ENCODE measurements at regions not wholly inside any gene's neighbourhood (a gene's known extent, or its start where the extent isn't known, plus 50 kb on each side); places are given as distances from the start of the nearest gene placed in this dataset.

DNA sequence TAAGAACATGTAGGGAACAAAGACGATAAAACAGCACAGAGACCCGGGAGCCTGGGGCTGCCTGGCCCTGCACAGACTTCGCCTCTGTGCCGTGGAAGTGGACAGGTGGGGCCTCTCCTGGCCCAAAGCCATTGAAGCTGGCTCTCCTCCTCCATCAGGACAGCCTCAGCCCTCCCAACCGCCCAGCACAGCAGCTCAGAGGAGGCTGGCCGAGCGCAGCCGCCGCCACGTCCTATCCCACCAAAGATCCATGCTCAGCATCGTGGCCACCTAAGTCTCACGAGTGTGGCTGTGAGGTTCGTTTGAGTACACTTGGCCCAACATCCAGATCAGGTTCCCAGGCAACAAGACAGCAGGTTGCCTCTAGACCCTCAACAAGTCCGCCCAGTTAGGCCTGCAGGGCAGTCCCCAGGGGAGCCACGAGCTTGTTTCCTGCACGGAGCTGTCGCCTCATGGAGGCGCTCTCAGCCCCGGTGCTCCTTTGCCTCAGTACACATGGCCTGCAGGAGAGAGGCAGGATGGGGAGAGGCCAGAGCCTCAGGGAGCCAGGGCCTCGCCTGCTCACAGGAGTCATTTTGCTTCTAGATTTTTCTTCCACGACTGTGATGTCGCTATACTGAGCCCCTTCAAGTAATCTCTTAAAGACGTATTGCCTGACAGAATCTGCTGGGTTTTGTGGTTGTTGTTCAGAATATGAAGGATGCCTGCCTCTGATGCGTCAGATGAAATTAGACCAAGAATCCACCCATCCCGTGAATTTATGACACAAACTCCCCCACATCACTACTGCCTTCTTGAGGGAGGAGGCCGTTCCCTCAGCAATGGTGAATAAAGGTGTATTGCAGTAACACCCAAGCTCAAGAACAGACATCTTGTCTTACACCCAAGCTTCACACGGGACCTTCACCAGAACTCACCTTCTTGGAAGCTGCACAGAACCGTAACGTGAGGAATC lies 102.7 kb downstream of the RNASET2 start:
- FAIRE-seq (no peak), DNase-seq (ENCODE audit: insufficient read length, low spot score) (no peak)
- TF ChIP-seq, protein P1, sequence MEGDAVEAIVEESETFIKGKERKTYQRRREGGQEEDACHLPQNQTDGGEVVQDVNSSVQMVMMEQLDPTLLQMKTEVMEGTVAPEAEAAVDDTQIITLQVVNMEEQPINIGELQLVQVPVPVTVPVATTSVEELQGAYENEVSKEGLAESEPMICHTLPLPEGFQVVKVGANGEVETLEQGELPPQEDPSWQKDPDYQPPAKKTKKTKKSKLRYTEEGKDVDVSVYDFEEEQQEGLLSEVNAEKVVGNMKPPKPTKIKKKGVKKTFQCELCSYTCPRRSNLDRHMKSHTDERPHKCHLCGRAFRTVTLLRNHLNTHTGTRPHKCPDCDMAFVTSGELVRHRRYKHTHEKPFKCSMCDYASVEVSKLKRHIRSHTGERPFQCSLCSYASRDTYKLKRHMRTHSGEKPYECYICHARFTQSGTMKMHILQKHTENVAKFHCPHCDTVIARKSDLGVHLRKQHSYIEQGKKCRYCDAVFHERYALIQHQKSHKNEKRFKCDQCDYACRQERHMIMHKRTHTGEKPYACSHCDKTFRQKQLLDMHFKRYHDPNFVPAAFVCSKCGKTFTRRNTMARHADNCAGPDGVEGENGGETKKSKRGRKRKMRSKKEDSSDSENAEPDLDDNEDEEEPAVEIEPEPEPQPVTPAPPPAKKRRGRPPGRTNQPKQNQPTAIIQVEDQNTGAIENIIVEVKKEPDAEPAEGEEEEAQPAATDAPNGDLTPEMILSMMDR (IDR thresholded peaks at IDR 0.05; ENCODE audit: insufficient read depth, missing control alignments): no peak

DNA sequence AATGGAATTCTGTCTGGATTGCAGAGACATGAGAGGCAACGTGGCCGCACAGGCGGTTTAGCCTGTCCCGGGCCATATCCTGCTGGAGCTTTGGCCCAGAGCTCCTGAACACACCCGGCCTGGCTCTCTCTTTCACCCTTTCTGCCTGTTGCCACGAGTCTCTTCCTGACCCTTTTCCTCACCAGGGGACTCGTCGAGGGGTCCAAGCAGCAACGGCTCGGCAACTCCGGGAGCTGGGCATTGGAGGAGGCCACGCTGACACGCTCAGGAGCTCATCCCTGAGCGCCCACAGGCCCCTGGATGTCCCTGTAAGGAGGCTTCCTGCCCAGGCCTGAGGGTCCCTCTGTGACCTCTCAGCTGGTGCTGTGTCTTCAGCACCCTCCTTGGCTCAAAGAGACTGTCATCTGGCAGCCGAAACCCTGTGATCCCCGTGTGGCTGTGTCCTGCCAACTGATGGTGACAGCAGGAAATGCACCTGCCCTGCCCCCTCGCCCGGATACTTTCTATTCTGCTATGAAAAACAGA lies 103.8 kb downstream of the RNASET2 start:
- FAIRE-seq (no peak), DNase-seq (ENCODE audit: insufficient read length, low spot score) (no peak)

DNA sequence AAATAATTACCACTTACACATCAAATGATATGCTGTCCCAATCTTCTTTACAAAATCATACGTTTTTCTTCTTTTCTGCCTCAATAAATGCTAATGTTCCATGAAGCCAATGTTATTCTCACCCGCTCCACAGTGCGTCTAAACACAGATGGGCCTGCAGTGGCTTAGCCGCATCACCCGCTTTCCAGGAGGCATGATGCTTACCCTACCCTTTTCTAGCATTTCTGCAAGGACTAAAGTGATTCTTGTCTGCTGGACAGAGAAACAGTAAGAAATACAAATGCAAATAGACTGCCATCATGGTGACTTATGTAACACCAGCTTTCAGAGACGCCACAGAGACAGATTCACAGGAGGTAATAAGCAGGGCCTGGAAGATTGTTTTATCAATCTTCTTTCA lies 104.4 kb downstream of the RNASET2 start:
- FAIRE-seq: no peak
- TF ChIP-seq, protein P1 (IDR thresholded peaks at IDR 0.05; ENCODE audit: insufficient read depth, missing control alignments): no peak
- DNase-seq (ENCODE audit: insufficient read length, low spot score): no peak

More for the DNA sequence above, 103.8 kb downstream of the RNASET2 start:
- TF ChIP-seq, protein P1 (IDR thresholded peaks at IDR 0.05; ENCODE audit: insufficient read depth, missing control alignments): no peak

DNA sequence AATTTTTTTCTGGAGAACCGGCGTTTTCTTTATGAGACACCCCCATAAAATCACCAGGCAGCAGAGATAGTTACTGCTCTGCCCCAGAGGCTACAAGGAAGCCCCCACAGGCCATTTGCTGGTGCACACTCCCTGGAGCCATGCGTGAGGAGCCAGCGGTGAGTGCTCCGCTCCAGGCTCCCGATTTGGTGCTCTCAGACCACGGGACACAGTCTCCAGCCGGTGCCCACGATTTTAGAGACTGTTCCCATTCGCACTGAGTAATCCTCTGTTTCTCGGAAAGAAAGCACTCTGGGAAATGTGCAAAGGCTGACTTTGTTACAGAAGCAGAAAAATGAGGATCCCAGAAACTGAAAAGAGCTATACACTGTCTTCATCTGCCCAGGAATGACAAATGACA lies 104.9 kb downstream of the RNASET2 start:
- no peak for FAIRE-seq
- TF ChIP-seq, protein P1 (IDR thresholded peaks at IDR 0.05; ENCODE audit: insufficient read depth, missing control alignments): no peak
- no peak for DNase-seq (ENCODE audit: insufficient read length, low spot score)

DNA sequence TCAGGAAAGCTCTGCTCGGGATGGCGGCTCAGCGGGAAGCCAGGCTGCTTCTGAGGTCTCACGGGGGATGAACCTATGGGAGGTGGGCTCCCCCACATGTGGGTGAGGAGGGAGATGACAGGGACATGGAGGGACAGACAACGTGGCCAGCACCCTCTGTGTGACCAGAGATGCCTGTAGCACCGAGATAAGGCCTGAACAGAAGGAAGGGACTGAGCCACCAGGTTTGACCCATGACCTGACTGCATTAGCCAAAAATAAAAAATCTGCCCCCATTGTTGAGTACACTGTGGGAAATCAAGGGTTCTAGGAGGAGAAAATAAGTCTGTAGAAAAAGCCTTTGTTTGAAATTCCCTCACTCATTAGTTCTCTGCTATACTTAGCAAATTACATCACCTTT lies 105.7 kb downstream of the RNASET2 start:
- FAIRE-seq (no peak), DNase-seq (ENCODE audit: insufficient read length, low spot score) (no peak)
- TF ChIP-seq, protein P1 (IDR thresholded peaks at IDR 0.05; ENCODE audit: insufficient read depth, missing control alignments): no peak

DNA sequence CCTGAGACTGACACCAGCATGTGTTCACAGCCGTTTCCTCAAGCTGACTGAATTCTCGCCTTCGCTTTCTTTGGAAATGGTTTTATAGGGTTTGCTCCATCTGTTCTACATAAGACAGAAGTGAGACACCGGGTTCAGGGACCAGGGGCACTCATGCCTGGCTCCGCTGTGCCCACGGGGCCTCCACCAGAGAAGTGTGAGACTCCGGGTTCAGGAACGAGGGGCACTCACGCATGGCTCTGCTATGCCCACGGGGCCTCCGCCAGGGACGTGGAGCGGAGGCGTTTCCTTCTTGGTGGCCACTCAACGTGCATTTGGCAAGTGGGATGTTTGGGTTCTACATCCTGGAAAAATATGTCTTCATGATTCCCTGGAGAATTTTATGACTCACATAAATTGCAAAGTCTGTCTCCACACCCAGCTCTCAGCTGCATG lies 106.6 kb downstream of the RNASET2 start:
- TF ChIP-seq, protein P1 (IDR thresholded peaks at IDR 0.05; ENCODE audit: insufficient read depth, missing control alignments): no peak

More for the DNA sequence above, 106.6 kb downstream of the RNASET2 start:
- FAIRE-seq (no peak), DNase-seq (ENCODE audit: insufficient read length, low spot score) (no peak)
